Fibroblast of skin of abdomen (primary cell): ENCODE measurements at regions not wholly inside any gene's neighbourhood (a gene's known extent, or its start where the extent isn't known, plus 50 kb on each side); places are given as distances from the start of the nearest gene placed in this dataset.
A peak's percentile ranks its signal among the peaks of the same experiment; 100 is the strongest.
"Not testable (repeated sequence)": the region's sequence is repeated elsewhere in the genome, so short reads cannot be mapped to it uniquely, and the experiment has no call there.

Source experiments
- DNase-seq: peaks from one replicate; pipeline ENCODE4 v3.0.0-alpha.2; 2013

GRCh38 chr4:64724689-64725088 lies 315.4 kb upstream of the TECRL start:
- DNase-seq, result no peak

- no peak for DNase-seq
Measured at GRCh38 chr4:64721106-64721505, 311.9 kb upstream of the TECRL start.

DNA sequence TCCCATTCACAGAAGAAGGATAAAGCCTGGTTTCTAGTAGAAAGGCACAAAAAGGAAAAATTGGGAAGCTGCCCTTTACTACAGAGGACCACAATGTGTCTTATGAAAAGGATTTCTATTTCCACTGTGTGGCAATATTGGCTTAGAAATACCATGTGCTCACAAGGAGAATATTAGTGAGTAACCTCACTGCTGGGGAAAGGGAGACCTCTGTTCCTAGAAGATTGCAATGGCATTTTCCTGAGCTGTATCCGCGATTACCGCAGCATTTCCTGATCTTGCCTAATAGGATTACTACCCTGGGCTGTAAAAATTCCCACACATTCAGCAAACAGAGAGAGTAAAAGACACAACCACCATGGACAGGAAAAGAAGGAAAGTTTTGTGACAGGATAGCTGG lies 308.8 kb upstream of the TECRL start:
- no peak for DNase-seq

- no peak for DNase-seq
Measured at GRCh38 chr4:64715741-64716140, 306.5 kb upstream of the TECRL start.

DNA sequence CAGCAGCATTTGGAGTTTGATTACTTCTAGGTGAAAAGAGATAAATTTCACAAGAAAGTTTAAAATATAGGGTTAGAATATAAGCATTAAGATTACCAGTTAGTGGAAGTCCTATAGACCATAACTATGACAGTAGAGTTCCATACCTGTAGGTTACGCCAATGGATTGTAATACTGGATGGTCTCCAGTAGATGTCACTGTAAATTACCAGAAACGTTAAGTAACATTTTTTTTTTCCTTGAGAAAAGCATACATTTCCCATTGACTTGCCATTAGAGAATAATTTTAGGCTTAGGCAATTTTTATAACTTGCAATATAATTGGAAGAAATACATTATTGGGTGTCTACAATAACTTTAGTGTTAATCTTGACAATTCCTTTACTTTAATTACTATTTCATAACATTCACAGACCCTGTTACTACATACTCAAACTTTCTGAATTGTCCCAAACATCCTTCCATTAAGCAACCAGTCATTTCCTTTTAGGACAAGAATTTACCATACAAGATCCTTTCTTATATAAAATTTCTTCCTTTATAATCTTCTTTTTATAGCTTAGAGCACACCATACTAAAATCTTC lies 304.1 kb upstream of the TECRL start:
- DNase-seq, result peak; percentile 1

- DNase-seq, result no peak
Measured at GRCh38 chr4:64712590-64712989, 303.3 kb upstream of the TECRL start.

GRCh38 chr4:64705989-64706388 lies 296.7 kb upstream of the TECRL start:
- no peak for DNase-seq

DNA sequence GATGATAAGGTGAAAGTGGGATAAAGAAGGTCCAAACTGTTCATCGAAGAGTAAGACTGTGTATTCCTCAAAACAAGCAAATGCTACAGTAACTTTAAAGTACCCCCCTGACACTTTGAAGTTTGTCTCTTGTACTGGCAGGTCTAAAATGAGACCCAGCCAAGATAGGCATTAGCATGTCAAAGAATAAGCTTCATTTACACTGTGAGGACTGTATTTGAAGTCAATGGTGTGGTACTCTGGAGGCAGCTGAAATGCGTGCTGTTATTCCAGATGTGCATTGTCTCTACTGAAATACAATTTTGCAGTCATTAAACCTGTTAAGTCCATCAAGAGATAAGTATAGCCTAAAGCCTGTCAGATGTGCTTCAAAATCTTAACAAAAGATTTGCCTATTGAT lies 288.9 kb upstream of the TECRL start:
- no peak for DNase-seq

GRCh38 chr4:64682946-64683345 lies 273.7 kb upstream of the TECRL start:
- DNase-seq, result no peak

DNA sequence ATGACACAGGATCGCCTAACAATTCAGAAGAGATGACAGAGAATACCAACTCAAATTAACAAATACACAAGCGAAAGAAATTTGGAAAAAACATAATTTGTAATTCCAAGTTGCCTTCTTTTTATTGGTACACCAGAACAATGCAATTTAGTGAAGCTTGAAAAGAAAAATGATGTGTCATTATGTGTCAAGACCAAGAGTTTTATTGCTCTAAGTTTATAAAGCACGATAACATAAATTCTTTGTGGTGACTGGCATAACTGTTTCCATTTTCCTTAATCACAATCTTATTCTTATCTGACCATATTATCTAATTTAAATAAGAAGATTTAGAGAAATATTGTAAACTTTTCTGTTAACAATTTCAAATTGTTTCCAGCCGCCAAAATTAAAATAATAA lies 273.2 kb upstream of the TECRL start:
- DNase-seq, result no peak

- not testable (repeated sequence) for DNase-seq
Measured at GRCh38 chr4:64673121-64673520, 263.9 kb upstream of the TECRL start.

DNA sequence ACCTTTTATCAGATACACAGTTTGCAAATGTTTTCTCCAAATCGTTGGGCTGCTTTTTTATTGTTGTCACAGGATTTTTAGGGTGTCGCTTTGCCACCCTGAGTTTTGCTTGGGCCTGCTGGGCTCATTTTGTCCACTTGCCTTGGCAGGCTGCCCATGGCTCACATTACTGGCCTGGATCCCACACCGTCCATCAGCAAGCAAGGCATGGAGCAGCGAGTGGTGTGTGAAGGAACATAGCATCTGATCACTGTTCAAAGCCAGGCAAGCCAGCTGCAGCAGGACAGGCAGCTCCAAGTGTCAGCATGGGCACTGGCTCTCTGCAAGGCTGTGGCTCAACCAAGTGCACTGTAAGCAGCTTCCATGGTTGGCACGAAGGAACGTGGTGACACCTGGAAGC lies 261.4 kb upstream of the TECRL start:
- no peak for DNase-seq

- no peak for DNase-seq
Measured at GRCh38 chr4:64643841-64644240, 234.6 kb upstream of the TECRL start.

DNA sequence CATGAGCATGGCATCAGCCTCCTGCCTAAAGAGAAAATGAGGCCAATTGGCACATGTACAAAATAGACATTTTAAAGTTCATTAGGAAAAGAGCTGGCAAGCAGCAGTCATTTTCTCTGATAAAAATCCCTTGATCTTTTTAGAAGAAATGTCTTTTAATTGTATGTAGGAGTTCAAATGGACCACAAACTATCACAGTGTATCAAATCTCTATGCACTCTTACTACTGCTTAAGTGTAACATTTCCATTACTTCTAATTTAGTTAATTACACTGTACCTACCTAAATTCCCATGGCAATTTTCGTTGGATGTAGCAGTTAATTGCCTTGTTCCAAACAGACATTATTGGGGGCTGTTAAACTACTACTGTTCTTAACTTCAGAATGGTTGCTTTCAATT lies 233.7 kb upstream of the TECRL start:
- no peak for DNase-seq

- DNase-seq, result not testable (repeated sequence)
Measured at GRCh38 chr4:64640402-64640801, 231.2 kb upstream of the TECRL start.

- no peak for DNase-seq
Measured at GRCh38 chr4:64625438-64625837, 216.2 kb upstream of the TECRL start.

- no peak for DNase-seq
Measured at GRCh38 chr4:64617800-64618199, 208.6 kb upstream of the TECRL start.

- no peak for DNase-seq
Measured at GRCh38 chr4:64614276-64614675, 205.0 kb upstream of the TECRL start.

- DNase-seq, result no peak
Measured at GRCh38 chr4:64613046-64613445, 203.8 kb upstream of the TECRL start.

DNA sequence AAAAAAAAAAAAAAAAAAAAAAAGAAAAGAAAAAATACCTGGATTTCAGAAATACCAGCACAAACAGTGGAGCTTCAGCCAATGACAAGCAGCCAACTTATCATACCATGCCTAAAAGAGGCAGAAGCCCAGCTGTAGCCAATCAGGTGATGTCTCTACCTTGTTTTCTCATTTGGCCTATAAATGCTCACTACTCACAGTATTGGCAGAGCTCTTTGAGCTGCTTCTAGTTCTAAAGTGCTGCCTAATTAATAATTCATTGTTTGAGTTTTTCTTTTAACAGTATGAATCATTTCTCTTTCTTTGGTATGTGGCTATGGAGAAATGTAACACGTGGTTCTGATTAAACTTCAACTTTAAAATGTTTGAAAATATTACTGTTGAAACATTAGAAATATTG lies 188.8 kb upstream of the TECRL start:
- DNase-seq, result no peak

GRCh38 chr4:64594723-64595122 lies 185.5 kb upstream of the TECRL start:
- no peak for DNase-seq

DNA sequence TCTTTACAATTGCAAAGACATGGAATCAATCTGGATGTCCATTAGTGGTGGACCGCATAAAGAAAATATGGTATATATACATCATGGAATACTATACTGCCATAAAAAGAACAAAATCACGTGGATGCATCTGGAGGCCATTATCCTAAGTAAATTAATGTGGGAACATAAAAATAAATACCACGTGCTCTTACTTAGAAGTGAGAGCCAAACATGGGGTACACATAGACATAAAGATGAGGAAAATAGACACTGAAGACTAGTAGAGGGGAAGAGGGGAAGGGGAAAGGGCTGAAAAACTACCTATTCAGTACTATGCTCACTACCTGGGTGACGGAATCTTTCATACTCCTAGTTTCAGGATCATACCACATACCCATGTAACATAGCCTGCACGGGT lies 179.3 kb upstream of the TECRL start:
- DNase-seq, result no peak

GRCh38 chr4:64584981-64585557 lies 175.8 kb upstream of the TECRL start:
- peak; percentile 12 for DNase-seq

DNA sequence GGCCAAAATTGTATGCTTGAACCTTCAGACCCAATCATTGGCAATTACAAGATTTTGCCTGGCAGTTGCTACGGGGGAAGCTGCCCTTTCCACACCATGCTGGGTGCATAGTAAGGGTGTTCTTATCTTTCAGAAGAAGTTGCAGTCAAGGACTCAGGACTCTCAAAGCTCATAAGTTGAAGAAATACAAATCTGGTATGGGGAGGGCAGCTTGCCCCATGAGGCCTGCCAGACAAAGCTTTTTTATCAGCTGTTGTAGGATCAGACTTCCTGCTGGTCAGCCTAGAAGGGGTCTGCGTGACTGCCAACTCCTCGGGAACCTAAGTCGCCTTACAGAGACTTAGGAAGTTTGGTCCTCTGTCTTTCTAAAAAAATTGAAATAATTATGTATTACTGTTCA lies 174.9 kb upstream of the TECRL start:
- DNase-seq, result no peak

DNA sequence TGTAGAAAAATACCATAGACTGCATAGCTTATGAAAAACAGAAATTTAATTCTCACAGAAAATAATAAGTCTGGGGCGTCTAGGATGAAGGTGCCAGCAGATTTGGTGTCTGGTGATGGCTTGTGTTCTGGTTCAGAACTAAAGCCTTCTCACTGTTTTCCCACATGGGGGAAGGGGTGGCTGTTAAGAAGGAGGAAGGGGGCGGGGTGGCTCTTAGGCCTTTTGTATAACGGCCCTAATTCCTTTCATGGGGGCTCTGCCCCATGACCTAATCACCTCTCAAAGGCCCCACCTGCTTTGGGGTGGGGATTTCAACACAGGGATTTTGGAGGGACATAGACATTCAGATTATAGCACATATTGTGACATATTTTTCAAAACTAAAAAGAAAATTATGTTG lies 173.2 kb upstream of the TECRL start:
- no peak for DNase-seq
